NCI-H524 (cell line): ENCODE measurements at regions not wholly inside any gene's neighbourhood (a gene's known extent, or its start where the extent isn't known, plus 50 kb on each side); places are given as distances from the start of the nearest gene placed in this dataset.

Experiments used
- DNase-seq, 2 experiments: peaks; one replicate each; lab custom pipeline; 2025; lab: John Stamatoyannopoulos, UW

- DNase-seq, result no peak
These were observed 352.0 kb upstream of the SLC8A1 start for GRCh38 chr2:40803900-40804299.

GRCh38 chr2:40809156-40809555 lies 357.3 kb upstream of the SLC8A1 start:
- DNase-seq, result no peak

GRCh38 chr2:40814616-40815015 lies 362.7 kb upstream of the SLC8A1 start:
- DNase-seq, result no peak

GRCh38 chr2:40820319-40820718 lies 368.4 kb upstream of the SLC8A1 start:
- DNase-seq, result no peak

- DNase-seq, result no peak
These were observed 371.6 kb upstream of the SLC8A1 start for GRCh38 chr2:40823478-40823877.

GRCh38 chr2:40824278-40824677 lies 372.4 kb upstream of the SLC8A1 start:
- DNase-seq, result no peak

- DNase-seq, result no peak
These were observed 375.5 kb upstream of the SLC8A1 start for GRCh38 chr2:40827392-40827791.

- DNase-seq, result no peak
These were observed 379.5 kb upstream of the SLC8A1 start for GRCh38 chr2:40831321-40831873.

GRCh38 chr2:40841856-40842255 lies 390.0 kb upstream of the SLC8A1 start:
- no peak for DNase-seq

- peak; percentile 5 to 51 for DNase-seq
These were observed 392.7 kb upstream of the SLC8A1 start for GRCh38 chr2:40844353-40845277.

GRCh38 chr2:40851661-40852060 lies 399.8 kb upstream of the SLC8A1 start:
- no peak for DNase-seq

GRCh38 chr2:40859617-40860016 lies 407.7 kb upstream of the SLC8A1 start:
- no peak for DNase-seq

- no peak for DNase-seq
These were observed 415.9 kb upstream of the SLC8A1 start for GRCh38 chr2:40867829-40868228.

GRCh38 chr2:40872580-40872979 lies 420.7 kb upstream of the SLC8A1 start:
- no peak for DNase-seq

- no peak for DNase-seq
These were observed 422.5 kb upstream of the SLC8A1 start for GRCh38 chr2:40874380-40874779.

GRCh38 chr2:40877734-40878288 lies 425.9 kb upstream of the SLC8A1 start:
- no peak for DNase-seq

- no peak for DNase-seq
These were observed 427.4 kb upstream of the SLC8A1 start for GRCh38 chr2:40879305-40879704.

GRCh38 chr2:40886100-40886499 lies 434.2 kb upstream of the SLC8A1 start:
- DNase-seq, result no peak

- DNase-seq, result no peak
These were observed 434.8 kb upstream of the SLC8A1 start for GRCh38 chr2:40886655-40887054.

- DNase-seq, result no peak
These were observed 444.5 kb upstream of the SLC8A1 start for GRCh38 chr2:40896358-40896757.

- DNase-seq, result no peak
These were observed 462.8 kb upstream of the SLC8A1 start for GRCh38 chr2:40914666-40915065.

GRCh38 chr2:40915651-40916050 lies 463.8 kb upstream of the SLC8A1 start:
- no peak for DNase-seq

GRCh38 chr2:40935349-40935748 lies 483.5 kb upstream of the SLC8A1 start:
- no peak for DNase-seq
